ENCODE measurements at regions not wholly inside any gene's neighbourhood (a gene's known extent, or its start where the extent isn't known, plus 50 kb on each side); places are given as distances from the start of the nearest gene placed in this dataset.

DNA sequence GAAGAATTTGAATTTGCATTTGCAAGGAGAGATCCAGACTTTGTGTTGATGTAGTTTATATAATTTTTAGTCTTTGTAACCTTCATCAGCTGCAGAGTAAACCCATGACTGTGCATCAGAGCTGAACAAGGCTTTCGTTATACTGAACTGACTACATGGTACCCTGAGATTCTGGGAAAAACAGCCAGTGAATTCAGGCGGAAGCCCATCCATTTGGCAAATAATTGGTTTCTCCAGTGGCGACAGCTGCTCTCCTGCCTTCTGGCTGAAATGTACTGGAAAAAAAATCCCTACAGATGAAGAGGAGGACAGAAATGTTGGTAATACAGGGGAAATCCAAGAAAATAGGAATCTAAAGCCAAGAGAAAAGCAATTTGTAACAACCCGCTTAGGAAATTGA, 657.5 kb upstream of the CDH7 start:
- no peaks in the 10 kb centered on the region for H3K36me3 ChIP-seq (replicated peaks in 1 of 2)
- H3K4me1 ChIP-seq (replicated peaks in 1 of 2): no peaks in the 10 kb centered on the region
- intact Hi-C loops (cut with DNase I): no loop called here
- DNase-seq: no peak
- WGBS, 4 donors: 87 to 95% (median 89%) methylated on average over 4 of the region's 4 CpGs
- TF ChIP-seq POLR2A (IDR thresholded peaks at IDR 0.05): no peak
- TF ChIP-seq, protein P1, sequence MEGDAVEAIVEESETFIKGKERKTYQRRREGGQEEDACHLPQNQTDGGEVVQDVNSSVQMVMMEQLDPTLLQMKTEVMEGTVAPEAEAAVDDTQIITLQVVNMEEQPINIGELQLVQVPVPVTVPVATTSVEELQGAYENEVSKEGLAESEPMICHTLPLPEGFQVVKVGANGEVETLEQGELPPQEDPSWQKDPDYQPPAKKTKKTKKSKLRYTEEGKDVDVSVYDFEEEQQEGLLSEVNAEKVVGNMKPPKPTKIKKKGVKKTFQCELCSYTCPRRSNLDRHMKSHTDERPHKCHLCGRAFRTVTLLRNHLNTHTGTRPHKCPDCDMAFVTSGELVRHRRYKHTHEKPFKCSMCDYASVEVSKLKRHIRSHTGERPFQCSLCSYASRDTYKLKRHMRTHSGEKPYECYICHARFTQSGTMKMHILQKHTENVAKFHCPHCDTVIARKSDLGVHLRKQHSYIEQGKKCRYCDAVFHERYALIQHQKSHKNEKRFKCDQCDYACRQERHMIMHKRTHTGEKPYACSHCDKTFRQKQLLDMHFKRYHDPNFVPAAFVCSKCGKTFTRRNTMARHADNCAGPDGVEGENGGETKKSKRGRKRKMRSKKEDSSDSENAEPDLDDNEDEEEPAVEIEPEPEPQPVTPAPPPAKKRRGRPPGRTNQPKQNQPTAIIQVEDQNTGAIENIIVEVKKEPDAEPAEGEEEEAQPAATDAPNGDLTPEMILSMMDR (IDR thresholded peaks at IDR 0.05): no peak
- H3K4me3 ChIP-seq: no peak overlapping the region
- no peaks in the 10 kb centered on the region for H3K27me3 ChIP-seq
- H3K27ac ChIP-seq: no peak overlapping the region
- no peaks in the 10 kb centered on the region for H3K9me3 ChIP-seq (replicated peaks in 1 of 3)

DNA sequence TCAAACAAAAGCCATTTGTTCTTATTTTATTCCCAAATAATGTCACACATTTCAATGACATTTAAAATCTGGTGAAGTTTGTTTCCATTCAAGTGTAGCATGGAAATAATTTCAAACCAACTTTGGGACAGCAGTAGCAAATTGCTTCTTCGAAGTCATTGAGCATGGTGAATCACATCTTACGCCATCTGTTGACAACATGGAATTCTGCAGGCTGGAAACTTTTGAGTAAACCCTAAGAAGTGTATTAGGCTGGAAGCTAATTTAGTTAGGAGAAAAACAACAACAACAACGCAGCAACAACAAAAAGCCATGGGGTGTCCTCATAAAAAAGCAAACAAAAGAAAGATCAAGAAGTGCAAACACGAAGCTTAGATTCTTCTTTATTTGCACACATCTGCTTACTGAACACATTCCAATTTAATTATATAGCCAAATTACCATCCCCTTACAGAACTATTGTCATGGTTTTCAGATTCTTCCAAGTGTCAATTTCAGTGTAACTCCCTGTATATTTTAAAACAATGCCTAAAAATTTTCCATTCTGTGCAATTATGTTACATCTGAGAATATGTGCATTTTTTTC, 659.0 kb upstream of the CDH7 start:
- H3K36me3 ChIP-seq (replicated peaks in 1 of 2): no peaks in the 10 kb centered on the region
- WGBS, 4 donors: 13 to 21% (median 17%) methylated on average over 4 of the region's 4 CpGs
- DNase-seq: peak; percentile 15 to 57 (median 19)
- H3K27me3 ChIP-seq: no peaks in the 10 kb centered on the region
- no peak for TF ChIP-seq POLR2A (IDR thresholded peaks at IDR 0.05)
- TF ChIP-seq, protein P1 (IDR thresholded peaks at IDR 0.05): peak; percentile 36 to 62 (median 56)
- H3K4me1 ChIP-seq (replicated peaks in 1 of 2): no peaks in the 10 kb centered on the region
- no peak overlapping the region for H3K4me3 ChIP-seq
- intact Hi-C loops (cut with DNase I): no loop called here
- no peak overlapping the region for H3K27ac ChIP-seq
- no peaks in the 10 kb centered on the region for H3K9me3 ChIP-seq (replicated peaks in 1 of 3)

DNA sequence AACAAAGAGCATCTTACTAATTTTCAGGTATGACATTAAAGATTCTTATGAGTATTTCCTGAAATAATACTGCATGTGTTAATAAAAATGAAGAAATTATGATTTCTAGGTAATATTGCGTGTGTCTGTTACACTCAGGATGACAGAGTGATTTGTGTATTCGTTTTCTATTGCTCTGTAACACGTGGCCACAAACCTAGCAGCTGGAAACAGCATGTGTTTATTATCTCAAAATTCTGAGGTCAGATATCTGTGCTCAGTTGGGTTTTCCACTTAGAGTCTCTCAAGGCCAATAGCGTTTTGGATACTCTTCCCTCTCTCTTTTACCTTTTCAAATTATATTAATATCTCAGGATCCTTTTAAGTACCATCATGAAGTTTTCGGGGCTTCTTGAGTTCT, 667.9 kb upstream of the CDH7 start:
- 52 to 60% (median 54%) methylated on average over 5 of the region's 5 CpGs for whole genome bisulfite sequencing, 4 donors
- TF ChIP-seq, protein P1 (IDR thresholded peaks at IDR 0.05): no peak
- no peak for TF ChIP-seq POLR2A (IDR thresholded peaks at IDR 0.05)
- Histone ChIP-seq H3K9me3 (replicated peaks in 1 of 3) (no peaks in the 10 kb centered on the region), H3K27me3 (no peaks in the 10 kb centered on the region), H3K36me3 (replicated peaks in 1 of 2) (no peaks in the 10 kb centered on the region), H3K4me1 (replicated peaks in 1 of 2) (no peaks in the 10 kb centered on the region), H3K27ac (no peak overlapping the region), H3K4me3 (no peak overlapping the region)
- DNase-seq: no peak
- intact Hi-C loops (cut with DNase I): no loop called here

DNA sequence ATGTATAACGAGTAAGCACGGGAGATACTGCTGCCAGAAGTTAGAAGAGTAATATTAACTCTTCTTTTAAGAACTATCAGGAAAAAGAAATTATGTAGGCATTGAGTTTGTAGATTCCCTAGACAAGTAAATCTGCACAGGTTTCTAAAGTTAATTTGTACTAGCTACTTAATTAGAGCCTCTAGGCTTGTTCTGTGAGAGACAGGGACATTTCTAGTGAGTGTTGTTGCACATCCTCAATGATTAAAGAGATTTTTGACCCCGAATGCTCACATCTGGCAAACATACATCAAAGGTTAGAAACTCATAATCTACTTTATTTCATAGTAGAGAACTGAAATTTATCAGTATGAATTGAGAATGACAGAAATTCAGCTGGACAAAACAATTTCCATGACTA, 669.0 kb upstream of the CDH7 start:
- no peak for TF ChIP-seq POLR2A (IDR thresholded peaks at IDR 0.05)
- TF ChIP-seq, protein P1 (IDR thresholded peaks at IDR 0.05): no peak
- no peak overlapping the region for H3K4me3 ChIP-seq
- no peaks in the 10 kb centered on the region for H3K36me3 ChIP-seq (replicated peaks in 1 of 2)
- WGBS, 4 donors: 74 to 83% (median 79%) methylated on average over 3 of the region's 3 CpGs
- H3K9me3 ChIP-seq (replicated peaks in 1 of 3): no peaks in the 10 kb centered on the region
- H3K27ac ChIP-seq: no peak overlapping the region
- intact Hi-C loops (cut with DNase I): no loop called here
- no peaks in the 10 kb centered on the region for H3K27me3 ChIP-seq
- no peaks in the 10 kb centered on the region for H3K4me1 ChIP-seq (replicated peaks in 1 of 2)
- no peak for DNase-seq

Measured in adrenal gland (tissue), 9 donors.